NB4 (cell line): ENCODE measurements at regions not wholly inside any gene's neighbourhood (a gene's known extent, or its start where the extent isn't known, plus 50 kb on each side); places are given as distances from the start of the nearest gene placed in this dataset.

Source experiments
- CTCF ChIP-seq: IDR thresholded peaks from one replicate; pipeline ENCODE4 v1.5.1; 2012; ENCODE audit warnings: low read depth, low read length
- MAX ChIP-seq: IDR thresholded peaks from 2 replicates; pipeline ENCODE4 v1.6.1; 2011; ENCODE audit warnings: low read depth, low read length
- MYC ChIP-seq: IDR thresholded peaks from 2 replicates; pipeline ENCODE4 v1.6.1; 2011; ENCODE audit warnings: low read depth, low read length
- POLR2A ChIP-seq: IDR thresholded peaks from 2 replicates; pipeline ENCODE4 v1.6.1; 2011; ENCODE audit warnings: mild to moderate bottlenecking; ENCODE audit not compliant: insufficient read length; ENCODE audit errors: extremely low read depth

GRCh38 chr15:93241696-93242585, 152.9 kb upstream of the RGMA start:
- TF ChIP-seq CTCF (no peak), POLR2A (no peak), MAX (no peak), MYC (no peak)
